ENCODE measurements at regions not wholly inside any gene's neighbourhood (a gene's known extent, or its start where the extent isn't known, plus 50 kb on each side); places are given as distances from the start of the nearest gene placed in this dataset.

DNA sequence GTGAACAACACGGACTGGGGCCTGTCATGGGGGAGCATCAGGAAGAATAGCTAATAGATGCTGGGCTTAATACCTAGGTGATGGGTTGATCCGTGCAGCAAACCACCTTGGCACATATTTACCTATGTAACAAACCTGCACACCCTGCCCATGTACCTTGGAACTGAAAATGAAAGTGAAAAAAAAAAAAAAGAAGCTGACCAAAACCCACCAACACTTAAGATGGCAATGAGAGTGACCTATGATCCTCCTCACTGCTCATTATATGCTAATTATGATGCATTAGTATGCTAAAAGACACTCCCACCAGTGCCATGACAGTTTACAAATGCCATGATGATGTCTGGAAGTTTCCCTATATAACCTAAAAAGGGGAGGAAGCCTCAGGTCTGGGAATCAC, 503.2 kb upstream of the CTSO start:
- ATAC-seq (ENCODE audit: low read depth in 2 of 2), result no peak
- no peaks in the 10 kb centered on the region for H3K27me3 Mint-ChIP-seq
- peaks cover 0 to 3% of the 10 kb centered on the region in 2 experiments for H3K9me3 ChIP-seq (ENCODE audit: control insufficient read depth in 2 of 2, low read length in 2 of 2)
- H3K4me1 ChIP-seq (ENCODE audit: control insufficient read depth, insufficient read depth, low read length, poor library complexity, severe bottlenecking), result no peaks in the 10 kb centered on the region
- no peak for DNase-seq
- no peaks in the 10 kb centered on the region for H3K36me3 ChIP-seq (ENCODE audit: control insufficient read depth, insufficient read depth, low read length)
- H3K27ac ChIP-seq (ENCODE audit: insufficient read depth, low read length, poor library complexity, severe bottlenecking), result no peak overlapping the region
- H3K27me3 ChIP-seq (ENCODE audit: control insufficient read depth, insufficient read depth, low read length), result no peaks in the 10 kb centered on the region
- H3K36me3 Mint-ChIP-seq, result no peaks in the 10 kb centered on the region
- no peaks in the 10 kb centered on the region for H3K4me1 Mint-ChIP-seq
- H3K27ac Mint-ChIP-seq, result no peak overlapping the region
- peaks cover 2 to 27% (median 5%) of the 10 kb centered on the region in 7 donors for H3K9me3 Mint-ChIP-seq
- H3K4me3 Mint-ChIP-seq, result no peak overlapping the region
- H3K4me3 ChIP-seq (ENCODE audit: low read depth, low read length), result no peak overlapping the region

DNA sequence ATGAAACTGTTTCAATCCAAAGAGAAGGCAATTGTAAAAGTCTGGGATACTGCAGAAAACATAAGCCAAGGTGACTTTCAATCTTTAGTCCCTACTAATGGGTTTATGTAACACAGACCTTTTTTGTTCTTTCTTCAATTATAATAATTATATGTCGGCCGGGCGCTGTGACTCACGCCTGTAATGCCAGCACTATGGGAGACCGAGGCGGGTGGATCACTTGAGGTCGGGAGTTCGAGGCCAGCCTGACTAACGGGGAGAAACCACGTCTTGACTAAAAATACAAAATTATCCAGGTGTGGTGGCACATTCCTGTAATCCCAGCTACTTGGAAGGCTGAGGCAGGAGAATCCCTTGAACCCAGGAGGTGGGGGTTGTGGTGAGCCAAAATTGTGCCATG, 489.8 kb upstream of the CTSO start:
- Mint-ChIP-seq H3K27me3 (no peaks in the 10 kb centered on the region), H3K36me3 (no peaks in the 10 kb centered on the region), H3K4me3 (no peak overlapping the region), H3K9me3 (peaks cover 0 to 8% (median 4%) of the 10 kb centered on the region in 7 donors), H3K27ac (no peak overlapping the region), H3K4me1 (no peaks in the 10 kb centered on the region)
- no peak overlapping the region for H3K4me3 ChIP-seq (ENCODE audit: low read depth, low read length)
- no peak overlapping the region for H3K27ac ChIP-seq (ENCODE audit: insufficient read depth, low read length, poor library complexity, severe bottlenecking)
- ATAC-seq (ENCODE audit: low read depth in 2 of 2), result no peak
- H3K9me3 ChIP-seq (ENCODE audit: control insufficient read depth in 2 of 2, low read length in 2 of 2), result no peaks in the 10 kb centered on the region
- no peak for DNase-seq
- H3K36me3 ChIP-seq (ENCODE audit: control insufficient read depth, insufficient read depth, low read length), result no peaks in the 10 kb centered on the region
- H3K4me1 ChIP-seq (ENCODE audit: control insufficient read depth, insufficient read depth, low read length, poor library complexity, severe bottlenecking), result no peaks in the 10 kb centered on the region
- no peaks in the 10 kb centered on the region for H3K27me3 ChIP-seq (ENCODE audit: control insufficient read depth, insufficient read depth, low read length)

GRCh38 chr4:156442912-156443311, 489.2 kb upstream of the CTSO start:
- Mint-ChIP-seq H3K27ac (no peak overlapping the region), H3K4me1 (no peaks in the 10 kb centered on the region), H3K27me3 (no peaks in the 10 kb centered on the region), H3K9me3 (peaks cover 0 to 8% (median 2%) of the 10 kb centered on the region in 7 donors), H3K4me3 (no peak overlapping the region), H3K36me3 (no peaks in the 10 kb centered on the region)
- Histone ChIP-seq H3K4me1 (ENCODE audit: control insufficient read depth, insufficient read depth, low read length, poor library complexity, severe bottlenecking) (no peaks in the 10 kb centered on the region), H3K27ac (ENCODE audit: insufficient read depth, low read length, poor library complexity, severe bottlenecking) (no peak overlapping the region), H3K27me3 (ENCODE audit: control insufficient read depth, insufficient read depth, low read length) (no peaks in the 10 kb centered on the region), H3K9me3 (ENCODE audit: control insufficient read depth in 2 of 2, low read length in 2 of 2) (no peaks in the 10 kb centered on the region), H3K36me3 (ENCODE audit: control insufficient read depth, insufficient read depth, low read length) (no peaks in the 10 kb centered on the region), H3K4me3 (ENCODE audit: low read depth, low read length) (no peak overlapping the region)
- ATAC-seq (ENCODE audit: low read depth in 2 of 2) (no peak), DNase-seq (no peak)

- Mint-ChIP-seq H3K36me3 (no peaks in the 10 kb centered on the region), H3K4me3 (no peak overlapping the region), H3K9me3 (peaks cover 0 to 8% (median 4%) of the 10 kb centered on the region in 7 donors), H3K27ac (no peak overlapping the region), H3K27me3 (no peaks in the 10 kb centered on the region), H3K4me1 (no peaks in the 10 kb centered on the region)
- no peaks in the 10 kb centered on the region for H3K4me1 ChIP-seq (ENCODE audit: control insufficient read depth, insufficient read depth, low read length, poor library complexity, severe bottlenecking)
- H3K27ac ChIP-seq (ENCODE audit: insufficient read depth, low read length, poor library complexity, severe bottlenecking), result no peak overlapping the region
- H3K9me3 ChIP-seq (ENCODE audit: control insufficient read depth in 2 of 2, low read length in 2 of 2), result no peaks in the 10 kb centered on the region
- no peak for ATAC-seq (ENCODE audit: low read depth in 2 of 2)
- no peaks in the 10 kb centered on the region for H3K36me3 ChIP-seq (ENCODE audit: control insufficient read depth, insufficient read depth, low read length)
- H3K4me3 ChIP-seq (ENCODE audit: low read depth, low read length), result no peak overlapping the region
- H3K27me3 ChIP-seq (ENCODE audit: control insufficient read depth, insufficient read depth, low read length), result no peaks in the 10 kb centered on the region
- no peak for DNase-seq
Observed at GRCh38 chr4:156439576-156440200, 486.0 kb upstream of the CTSO start.

GRCh38 chr4:156437666-156438065, 484.0 kb upstream of the CTSO start:
- H3K27ac ChIP-seq (ENCODE audit: insufficient read depth, low read length, poor library complexity, severe bottlenecking), result no peak overlapping the region
- DNase-seq (no peak), ATAC-seq (ENCODE audit: low read depth in 2 of 2) (no peak)
- no peaks in the 10 kb centered on the region for H3K36me3 Mint-ChIP-seq
- H3K27me3 ChIP-seq (ENCODE audit: control insufficient read depth, insufficient read depth, low read length), result no peaks in the 10 kb centered on the region
- no peaks in the 10 kb centered on the region for H3K4me1 Mint-ChIP-seq
- peaks cover 0 to 10% (median 4%) of the 10 kb centered on the region in 7 donors for H3K9me3 Mint-ChIP-seq
- H3K4me3 ChIP-seq (ENCODE audit: low read depth, low read length), result no peak overlapping the region
- H3K4me3 Mint-ChIP-seq, result no peak overlapping the region
- H3K36me3 ChIP-seq (ENCODE audit: control insufficient read depth, insufficient read depth, low read length), result no peaks in the 10 kb centered on the region
- no peaks in the 10 kb centered on the region for H3K9me3 ChIP-seq (ENCODE audit: control insufficient read depth in 2 of 2, low read length in 2 of 2)
- H3K4me1 ChIP-seq (ENCODE audit: control insufficient read depth, insufficient read depth, low read length, poor library complexity, severe bottlenecking), result no peaks in the 10 kb centered on the region
- H3K27ac Mint-ChIP-seq, result no peak overlapping the region
- no peaks in the 10 kb centered on the region for H3K27me3 Mint-ChIP-seq

DNA sequence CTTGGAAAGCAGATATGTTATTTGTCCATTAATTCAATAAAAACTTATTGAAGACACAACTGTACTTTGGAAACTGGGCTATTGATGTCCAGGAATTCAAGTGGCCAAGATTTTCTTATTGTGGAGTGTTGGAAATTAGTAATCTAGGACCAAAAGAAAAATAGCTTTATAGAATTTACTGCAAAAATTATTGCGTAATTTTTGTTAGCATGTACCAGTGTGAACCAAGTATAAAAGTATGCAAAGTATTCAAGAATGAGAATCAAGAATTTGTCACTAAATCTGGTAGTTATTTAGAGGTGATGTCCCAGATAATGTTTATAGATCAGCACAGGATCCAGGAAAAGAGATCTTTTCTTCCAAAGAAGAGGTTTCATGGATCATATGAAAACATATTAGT, 468.9 kb upstream of the CTSO start:
- H3K9me3 ChIP-seq (ENCODE audit: control insufficient read depth in 2 of 2, low read length in 2 of 2), result no peaks in the 10 kb centered on the region
- no peak for DNase-seq
- Mint-ChIP-seq H3K27me3 (no peaks in the 10 kb centered on the region), H3K27ac (no peak overlapping the region), H3K9me3 (peaks cover 2 to 18% (median 6%) of the 10 kb centered on the region in 7 donors), H3K4me3 (no peak overlapping the region), H3K36me3 (no peaks in the 10 kb centered on the region), H3K4me1 (no peaks in the 10 kb centered on the region)
- no peaks in the 10 kb centered on the region for H3K36me3 ChIP-seq (ENCODE audit: control insufficient read depth, insufficient read depth, low read length)
- no peak overlapping the region for H3K27ac ChIP-seq (ENCODE audit: insufficient read depth, low read length, poor library complexity, severe bottlenecking)
- no peak for ATAC-seq (ENCODE audit: low read depth in 2 of 2)
- no peaks in the 10 kb centered on the region for H3K27me3 ChIP-seq (ENCODE audit: control insufficient read depth, insufficient read depth, low read length)
- H3K4me1 ChIP-seq (ENCODE audit: control insufficient read depth, insufficient read depth, low read length, poor library complexity, severe bottlenecking), result no peaks in the 10 kb centered on the region
- H3K4me3 ChIP-seq (ENCODE audit: low read depth, low read length), result no peak overlapping the region

DNA sequence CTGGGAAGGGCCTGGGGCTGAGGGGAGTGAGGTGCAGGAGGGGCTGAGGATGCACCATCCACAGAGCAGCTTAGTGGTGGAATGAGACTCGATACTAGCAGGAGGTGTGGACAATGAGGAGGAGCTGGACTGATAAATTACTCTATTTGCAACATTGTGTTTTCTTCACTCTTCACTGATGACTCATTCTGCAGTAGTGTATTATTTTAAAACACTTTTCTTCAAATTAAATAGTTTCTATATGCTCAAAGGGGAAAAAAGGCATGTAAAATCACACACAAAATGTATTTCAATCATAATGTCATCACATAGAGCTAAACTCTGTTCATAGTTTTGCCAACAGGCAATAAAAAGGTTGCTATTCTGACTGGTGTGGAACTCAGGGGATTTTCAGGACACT, 467.0 kb upstream of the CTSO start:
- Mint-ChIP-seq H3K27ac (no peak overlapping the region), H3K4me3 (no peak overlapping the region)

GRCh38 chr4:156419080-156419685, 465.5 kb upstream of the CTSO start:
- Histone ChIP-seq H3K4me1 (ENCODE audit: control insufficient read depth, insufficient read depth, low read length, poor library complexity, severe bottlenecking) (no peaks in the 10 kb centered on the region), H3K27ac (ENCODE audit: insufficient read depth, low read length, poor library complexity, severe bottlenecking) (no peak overlapping the region), H3K36me3 (ENCODE audit: control insufficient read depth, insufficient read depth, low read length) (no peaks in the 10 kb centered on the region), H3K9me3 (ENCODE audit: control insufficient read depth in 2 of 2, low read length in 2 of 2) (no peaks in the 10 kb centered on the region), H3K4me3 (ENCODE audit: low read depth, low read length) (no peak overlapping the region), H3K27me3 (ENCODE audit: control insufficient read depth, insufficient read depth, low read length) (no peaks in the 10 kb centered on the region)
- peaks cover 1 to 32% (median 6%) of the 10 kb centered on the region in 7 donors for H3K9me3 Mint-ChIP-seq
- H3K4me1 Mint-ChIP-seq, result no peaks in the 10 kb centered on the region
- H3K27ac Mint-ChIP-seq, result no peak overlapping the region
- ATAC-seq (ENCODE audit: low read depth in 2 of 2) (no peak), DNase-seq (no peak)
- H3K4me3 Mint-ChIP-seq, result no peak overlapping the region
- H3K36me3 Mint-ChIP-seq, result no peaks in the 10 kb centered on the region
- no peaks in the 10 kb centered on the region for H3K27me3 Mint-ChIP-seq

More for the DNA sequence above, 467.0 kb upstream of the CTSO start:
- Histone ChIP-seq H3K4me3 (ENCODE audit: low read depth, low read length) (no peak overlapping the region), H3K27ac (ENCODE audit: insufficient read depth, low read length, poor library complexity, severe bottlenecking) (no peak overlapping the region), H3K9me3 (ENCODE audit: control insufficient read depth in 2 of 2, low read length in 2 of 2) (no peaks in the 10 kb centered on the region), H3K27me3 (ENCODE audit: control insufficient read depth, insufficient read depth, low read length) (no peaks in the 10 kb centered on the region), H3K36me3 (ENCODE audit: control insufficient read depth, insufficient read depth, low read length) (no peaks in the 10 kb centered on the region), H3K4me1 (ENCODE audit: control insufficient read depth, insufficient read depth, low read length, poor library complexity, severe bottlenecking) (no peaks in the 10 kb centered on the region)
- H3K4me1 Mint-ChIP-seq, result no peaks in the 10 kb centered on the region
- H3K27me3 Mint-ChIP-seq, result no peaks in the 10 kb centered on the region
- peaks cover 1 to 29% (median 6%) of the 10 kb centered on the region in 7 donors for H3K9me3 Mint-ChIP-seq
- ATAC-seq (ENCODE audit: low read depth in 2 of 2) (no peak), DNase-seq (no peak)
- no peaks in the 10 kb centered on the region for H3K36me3 Mint-ChIP-seq

Measured in CD4-positive, CD25-positive, alpha-beta regulatory T cell (primary cell).